Ishikawa (cell line): ENCODE measurements at regions not wholly inside any gene's neighbourhood (a gene's known extent, or its start where the extent isn't known, plus 50 kb on each side); places are given as distances from the start of the nearest gene placed in this dataset.

Experiments used
- CREB1 ChIP-seq: IDR thresholded peaks from 2 replicates; pipeline ENCODE4 v1.6.1; 2012; ENCODE audit warnings: low read depth
- FOXM1 ChIP-seq: IDR thresholded peaks from 2 replicates; pipeline ENCODE4 v1.6.1; 2012; ENCODE audit warnings: low read depth, borderline replicate concordance
- TCF12 ChIP-seq: IDR thresholded peaks from 2 replicates; pipeline ENCODE4 v1.6.1; 2012; ENCODE audit warnings: low read depth
- YY1 ChIP-seq: IDR thresholded peaks from 2 replicates; pipeline ENCODE4 v1.6.1; 2012; ENCODE audit warnings: low read depth

- TF ChIP-seq TCF12 (no peak), CREB1 (no peak), FOXM1 (no peak), YY1 (no peak)
These were observed 1179.8 kb downstream of the SLITRK1 start for GRCh38 chr13:82702513-82702912.
